ENCODE measurements at regions not wholly inside any gene's neighbourhood (a gene's known extent, or its start where the extent isn't known, plus 50 kb on each side); places are given as distances from the start of the nearest gene placed in this dataset.

- 0 out of 2 replicates have a peak, but pooled peaks cover 6% of the 10 kb centered on the region for H3K27me3 ChIP-seq (ENCODE audit: insufficient read depth, low read length)
- H2AFZ ChIP-seq (ENCODE audit: low read length, unreplicated experiment) = no peak overlapping the region
- H3K79me2 ChIP-seq (ENCODE audit: control insufficient read depth, insufficient read depth, low read length, unreplicated experiment) = no peaks in the 10 kb centered on the region
- no peak overlapping the region for H3K27ac ChIP-seq (ENCODE audit: low read depth, low read length)
- no peaks in the 10 kb centered on the region for H3K36me3 ChIP-seq (ENCODE audit: insufficient read depth, low read length)
- no peaks in the 10 kb centered on the region for H3K4me1 ChIP-seq (ENCODE audit: control insufficient read depth, insufficient read depth, low read length, unreplicated experiment)
- no peak overlapping the region for H3K4me3 ChIP-seq (ENCODE audit: low read depth, low read length)
Measured at GRCh38 chr9:38256461-38256860, 136.0 kb upstream of the ALDH1B1 start.

- H3K79me2 ChIP-seq (ENCODE audit: control insufficient read depth, insufficient read depth, low read length, unreplicated experiment) = no peaks in the 10 kb centered on the region
- no peaks in the 10 kb centered on the region for H3K4me1 ChIP-seq (ENCODE audit: control insufficient read depth, insufficient read depth, low read length, unreplicated experiment)
Measured at GRCh38 chr9:38255599-38255998, 136.9 kb upstream of the ALDH1B1 start.

GRCh38 chr9:38254756-38255155, 137.7 kb upstream of the ALDH1B1 start:
- Histone ChIP-seq H3K27ac (ENCODE audit: low read depth, low read length) (no peak overlapping the region), H3K36me3 (ENCODE audit: insufficient read depth, low read length) (no peaks in the 10 kb centered on the region), H2AFZ (ENCODE audit: low read length, unreplicated experiment) (no peak overlapping the region), H3K27me3 (ENCODE audit: insufficient read depth, low read length) (0 out of 2 replicates have a peak, but pooled peaks cover 6% of the 10 kb centered on the region), H3K4me1 (ENCODE audit: control insufficient read depth, insufficient read depth, low read length, unreplicated experiment) (no peaks in the 10 kb centered on the region), H3K4me3 (ENCODE audit: low read depth, low read length) (no peak overlapping the region), H3K79me2 (ENCODE audit: control insufficient read depth, insufficient read depth, low read length, unreplicated experiment) (no peaks in the 10 kb centered on the region)

More at GRCh38 chr9:38255599-38255998, 136.9 kb upstream of the ALDH1B1 start:
- Histone ChIP-seq H2AFZ (ENCODE audit: low read length, unreplicated experiment) (no peak overlapping the region), H3K4me3 (ENCODE audit: low read depth, low read length) (no peak overlapping the region), H3K27me3 (ENCODE audit: insufficient read depth, low read length) (0 out of 2 replicates have a peak, but pooled peaks cover 6% of the 10 kb centered on the region), H3K36me3 (ENCODE audit: insufficient read depth, low read length) (no peaks in the 10 kb centered on the region), H3K27ac (ENCODE audit: low read depth, low read length) (no peak overlapping the region)

GRCh38 chr9:38254151-38254550, 138.4 kb upstream of the ALDH1B1 start:
- Histone ChIP-seq H3K27ac (ENCODE audit: low read depth, low read length) (no peak overlapping the region), H3K79me2 (ENCODE audit: control insufficient read depth, insufficient read depth, low read length, unreplicated experiment) (no peaks in the 10 kb centered on the region), H3K4me1 (ENCODE audit: control insufficient read depth, insufficient read depth, low read length, unreplicated experiment) (no peaks in the 10 kb centered on the region), H3K4me3 (ENCODE audit: low read depth, low read length) (no peak overlapping the region), H2AFZ (ENCODE audit: low read length, unreplicated experiment) (no peak overlapping the region), H3K27me3 (ENCODE audit: insufficient read depth, low read length) (peaks cover 10% of the 10 kb centered on the region; the same call in 1 of the 2 replicates), H3K36me3 (ENCODE audit: insufficient read depth, low read length) (no peaks in the 10 kb centered on the region)

- Histone ChIP-seq H3K4me3 (ENCODE audit: low read depth, low read length) (no peak overlapping the region), H3K27me3 (ENCODE audit: insufficient read depth, low read length) (peaks cover 19% of the 10 kb centered on the region; the same call in 1 of the 2 replicates), H3K4me1 (ENCODE audit: control insufficient read depth, insufficient read depth, low read length, unreplicated experiment) (no peaks in the 10 kb centered on the region), H3K36me3 (ENCODE audit: insufficient read depth, low read length) (no peaks in the 10 kb centered on the region), H3K79me2 (ENCODE audit: control insufficient read depth, insufficient read depth, low read length, unreplicated experiment) (no peaks in the 10 kb centered on the region), H2AFZ (ENCODE audit: low read length, unreplicated experiment) (no peak overlapping the region), H3K27ac (ENCODE audit: low read depth, low read length) (no peak overlapping the region)
Measured at GRCh38 chr9:38253200-38253599, 139.3 kb upstream of the ALDH1B1 start.

- Histone ChIP-seq H3K79me2 (ENCODE audit: control insufficient read depth, insufficient read depth, low read length, unreplicated experiment) (no peaks in the 10 kb centered on the region), H3K27me3 (ENCODE audit: insufficient read depth, low read length) (peaks cover 37% of the 10 kb centered on the region), H3K36me3 (ENCODE audit: insufficient read depth, low read length) (no peaks in the 10 kb centered on the region), H2AFZ (ENCODE audit: low read length, unreplicated experiment) (no peak overlapping the region), H3K4me3 (ENCODE audit: low read depth, low read length) (no peak overlapping the region), H3K4me1 (ENCODE audit: control insufficient read depth, insufficient read depth, low read length, unreplicated experiment) (no peaks in the 10 kb centered on the region), H3K27ac (ENCODE audit: low read depth, low read length) (no peak overlapping the region)
Measured at GRCh38 chr9:38251036-38251860, 141.3 kb upstream of the ALDH1B1 start.

GRCh38 chr9:38250279-38251035, 142.0 kb upstream of the ALDH1B1 start:
- no peak overlapping the region for H3K27ac ChIP-seq (ENCODE audit: low read depth, low read length)
- H3K4me3 ChIP-seq (ENCODE audit: low read depth, low read length) = no peak overlapping the region
- no peak overlapping the region for H2AFZ ChIP-seq (ENCODE audit: low read length, unreplicated experiment)
- no peaks in the 10 kb centered on the region for H3K79me2 ChIP-seq (ENCODE audit: control insufficient read depth, insufficient read depth, low read length, unreplicated experiment)
- no peaks in the 10 kb centered on the region for H3K4me1 ChIP-seq (ENCODE audit: control insufficient read depth, insufficient read depth, low read length, unreplicated experiment)
- H3K27me3 ChIP-seq (ENCODE audit: insufficient read depth, low read length) = peaks cover 42% of the 10 kb centered on the region
- H3K36me3 ChIP-seq (ENCODE audit: insufficient read depth, low read length) = no peaks in the 10 kb centered on the region

- Histone ChIP-seq H3K36me3 (ENCODE audit: insufficient read depth, low read length) (no peaks in the 10 kb centered on the region), H3K27me3 (ENCODE audit: insufficient read depth, low read length) (peaks cover 37% of the 10 kb centered on the region), H3K79me2 (ENCODE audit: control insufficient read depth, insufficient read depth, low read length, unreplicated experiment) (no peaks in the 10 kb centered on the region), H3K4me3 (ENCODE audit: low read depth, low read length) (no peak overlapping the region), H2AFZ (ENCODE audit: low read length, unreplicated experiment) (no peak overlapping the region), H3K27ac (ENCODE audit: low read depth, low read length) (no peak overlapping the region), H3K4me1 (ENCODE audit: control insufficient read depth, insufficient read depth, low read length, unreplicated experiment) (no peaks in the 10 kb centered on the region)
Measured at GRCh38 chr9:38249587-38250210, 142.8 kb upstream of the ALDH1B1 start.

GRCh38 chr9:38249049-38249448, 143.5 kb upstream of the ALDH1B1 start:
- no peaks in the 10 kb centered on the region for H3K4me1 ChIP-seq (ENCODE audit: control insufficient read depth, insufficient read depth, low read length, unreplicated experiment)
- no peaks in the 10 kb centered on the region for H3K36me3 ChIP-seq (ENCODE audit: insufficient read depth, low read length)
- H3K79me2 ChIP-seq (ENCODE audit: control insufficient read depth, insufficient read depth, low read length, unreplicated experiment) = no peaks in the 10 kb centered on the region
- peaks cover 36% of the 10 kb centered on the region for H3K27me3 ChIP-seq (ENCODE audit: insufficient read depth, low read length)
- no peak overlapping the region for H3K27ac ChIP-seq (ENCODE audit: low read depth, low read length)
- H2AFZ ChIP-seq (ENCODE audit: low read length, unreplicated experiment) = no peak overlapping the region
- H3K4me3 ChIP-seq (ENCODE audit: low read depth, low read length) = no peak overlapping the region

- no peak overlapping the region for H3K4me3 ChIP-seq (ENCODE audit: low read depth, low read length)
- H3K4me1 ChIP-seq (ENCODE audit: control insufficient read depth, insufficient read depth, low read length, unreplicated experiment) = no peaks in the 10 kb centered on the region
- no peaks in the 10 kb centered on the region for H3K36me3 ChIP-seq (ENCODE audit: insufficient read depth, low read length)
- peaks cover 36% of the 10 kb centered on the region for H3K27me3 ChIP-seq (ENCODE audit: insufficient read depth, low read length)
- H3K27ac ChIP-seq (ENCODE audit: low read depth, low read length) = no peak overlapping the region
- H2AFZ ChIP-seq (ENCODE audit: low read length, unreplicated experiment) = no peak overlapping the region
- no peaks in the 10 kb centered on the region for H3K79me2 ChIP-seq (ENCODE audit: control insufficient read depth, insufficient read depth, low read length, unreplicated experiment)
Measured at GRCh38 chr9:38246833-38247232, 145.7 kb upstream of the ALDH1B1 start.
